Duodenal mucosa (tissue), 2 donors: ENCODE measurements at regions not wholly inside any gene's neighbourhood (a gene's known extent, or its start where the extent isn't known, plus 50 kb on each side); places are given as distances from the start of the nearest gene placed in this dataset.

Source experiments
- H3K27ac ChIP-seq: one replicate; pipeline ENCODE4 v1.7.0; 2013; ENCODE audit warnings: low read depth, low read length
- H3K27me3 ChIP-seq, 2 donors: one replicate each; pipeline ENCODE4 v1.7.0; 2013; ENCODE audit warnings: low read length in 2 of 2, control low read depth in 1 of 2; ENCODE audit not compliant: insufficient read depth in 2 of 2, control insufficient read depth in 1 of 2
- H3K36me3 ChIP-seq, 2 donors: one replicate each; pipeline ENCODE4 v1.7.0; 2013; ENCODE audit warnings: low read length in 2 of 2, control low read depth in 1 of 2; ENCODE audit not compliant: insufficient read depth in 2 of 2, control insufficient read depth in 1 of 2
- H3K4me1 ChIP-seq, 2 donors: one replicate each; pipeline ENCODE4 v1.7.0; 2013; ENCODE audit warnings: low read length in 2 of 2, control low read depth in 1 of 2; ENCODE audit not compliant: insufficient read depth in 2 of 2, control insufficient read depth in 1 of 2
- H3K4me3 ChIP-seq, 2 donors: one replicate each; pipeline ENCODE4 v1.7.0; 2013; ENCODE audit warnings: low read length in 2 of 2, low read depth in 1 of 2
- H3K9ac ChIP-seq, 2 donors: one replicate each; pipeline ENCODE4 v1.7.0; 2013; ENCODE audit warnings: low read length in 2 of 2, low read depth in 1 of 2
- H3K9me3 ChIP-seq, 2 donors: one replicate each; pipeline ENCODE4 v1.7.0; 2013; ENCODE audit warnings: low read length in 2 of 2, control low read depth in 1 of 2; ENCODE audit not compliant: control insufficient read depth in 1 of 2

GRCh38 chr2:180747728-180748127 lies 232.7 kb upstream of the UBE2E3 start:
- H3K27ac ChIP-seq: no peak overlapping the region

GRCh38 chr2:180743401-180743800 lies 237.0 kb upstream of the UBE2E3 start:
- no peaks in the 10 kb centered on the region for H3K4me1 ChIP-seq
- no peak overlapping the region for H3K27ac ChIP-seq
- H3K9ac ChIP-seq: no peak overlapping the region
- H3K4me3 ChIP-seq: no peak overlapping the region
- no peaks in the 10 kb centered on the region for H3K27me3 ChIP-seq
- no peaks in the 10 kb centered on the region for H3K36me3 ChIP-seq
- no peaks in the 10 kb centered on the region for H3K9me3 ChIP-seq

More at GRCh38 chr2:180747728-180748127, 232.7 kb upstream of the UBE2E3 start:
- H3K36me3 ChIP-seq: no peaks in the 10 kb centered on the region
- H3K4me1 ChIP-seq: no peaks in the 10 kb centered on the region
- no peak overlapping the region for H3K9ac ChIP-seq
- H3K9me3 ChIP-seq: no peaks in the 10 kb centered on the region
- H3K4me3 ChIP-seq: no peak overlapping the region
- H3K27me3 ChIP-seq: no peaks in the 10 kb centered on the region

GRCh38 chr2:180742801-180743200 lies 237.6 kb upstream of the UBE2E3 start:
- Histone ChIP-seq H3K27ac (no peak overlapping the region), H3K9me3 (no peaks in the 10 kb centered on the region), H3K4me1 (no peaks in the 10 kb centered on the region), H3K4me3 (no peak overlapping the region), H3K27me3 (no peaks in the 10 kb centered on the region), H3K9ac (no peak overlapping the region), H3K36me3 (no peaks in the 10 kb centered on the region)

GRCh38 chr2:180739070-180739469 lies 241.3 kb upstream of the UBE2E3 start:
- Histone ChIP-seq H3K9me3 (no peaks in the 10 kb centered on the region), H3K4me3 (no peak overlapping the region), H3K36me3 (no peaks in the 10 kb centered on the region), H3K27me3 (no peaks in the 10 kb centered on the region), H3K9ac (no peak overlapping the region), H3K4me1 (no peaks in the 10 kb centered on the region), H3K27ac (no peak overlapping the region)

GRCh38 chr2:180735799-180736198 lies 244.6 kb upstream of the UBE2E3 start:
- Histone ChIP-seq H3K9me3 (no peaks in the 10 kb centered on the region), H3K4me1 (no peaks in the 10 kb centered on the region), H3K27ac (no peak overlapping the region), H3K27me3 (no peaks in the 10 kb centered on the region), H3K4me3 (no peak overlapping the region), H3K36me3 (no peaks in the 10 kb centered on the region), H3K9ac (no peak overlapping the region)

- Histone ChIP-seq H3K27me3 (no peaks in the 10 kb centered on the region), H3K9me3 (no peaks in the 10 kb centered on the region), H3K9ac (no peak overlapping the region), H3K4me3 (no peak overlapping the region), H3K4me1 (no peaks in the 10 kb centered on the region), H3K27ac (no peak overlapping the region), H3K36me3 (no peaks in the 10 kb centered on the region)
Observed at GRCh38 chr2:180734382-180734781, 246.0 kb upstream of the UBE2E3 start.

- Histone ChIP-seq H3K36me3 (no peaks in the 10 kb centered on the region), H3K4me3 (no peak overlapping the region), H3K9me3 (no peaks in the 10 kb centered on the region), H3K4me1 (no peaks in the 10 kb centered on the region), H3K27me3 (no peaks in the 10 kb centered on the region), H3K27ac (no peak overlapping the region), H3K9ac (no peak overlapping the region)
Observed at GRCh38 chr2:180733330-180733729, 247.1 kb upstream of the UBE2E3 start.

GRCh38 chr2:180732337-180732736 lies 248.1 kb upstream of the UBE2E3 start:
- Histone ChIP-seq H3K4me1 (no peaks in the 10 kb centered on the region), H3K36me3 (no peaks in the 10 kb centered on the region), H3K27ac (no peak overlapping the region), H3K27me3 (no peaks in the 10 kb centered on the region), H3K4me3 (no peak overlapping the region), H3K9me3 (no peaks in the 10 kb centered on the region), H3K9ac (no peak overlapping the region)

- Histone ChIP-seq H3K9me3 (no peaks in the 10 kb centered on the region), H3K9ac (no peak overlapping the region), H3K4me3 (no peak overlapping the region), H3K4me1 (no peaks in the 10 kb centered on the region), H3K27ac (no peak overlapping the region), H3K27me3 (no peaks in the 10 kb centered on the region), H3K36me3 (no peaks in the 10 kb centered on the region)
Observed at GRCh38 chr2:180730976-180731375, 249.4 kb upstream of the UBE2E3 start.

- Histone ChIP-seq H3K9ac (no peak overlapping the region), H3K9me3 (no peaks in the 10 kb centered on the region), H3K4me1 (no peaks in the 10 kb centered on the region), H3K4me3 (no peak overlapping the region), H3K27me3 (no peaks in the 10 kb centered on the region), H3K36me3 (no peaks in the 10 kb centered on the region), H3K27ac (no peak overlapping the region)
Observed at GRCh38 chr2:180728928-180729559, 251.4 kb upstream of the UBE2E3 start.

GRCh38 chr2:180723712-180724111 lies 256.7 kb upstream of the UBE2E3 start:
- Histone ChIP-seq H3K27me3 (no peaks in the 10 kb centered on the region), H3K9ac (no peak overlapping the region), H3K4me3 (no peak overlapping the region), H3K9me3 (no peaks in the 10 kb centered on the region), H3K27ac (no peak overlapping the region), H3K4me1 (no peaks in the 10 kb centered on the region), H3K36me3 (no peaks in the 10 kb centered on the region)
